GM19043 (cell line): ENCODE measurements at regions not wholly inside any gene's neighbourhood (a gene's known extent, or its start where the extent isn't known, plus 50 kb on each side); places are given as distances from the start of the nearest gene placed in this dataset.

ENCODE experiments used
- ATAC-seq: cut with Tn5 transposase; IDR thresholded peaks from one replicate; pipeline ENCODE4 v1.9.1; 2021; ENCODE audit warnings: low read depth; ENCODE audit not compliant: unreplicated experiment

DNA sequence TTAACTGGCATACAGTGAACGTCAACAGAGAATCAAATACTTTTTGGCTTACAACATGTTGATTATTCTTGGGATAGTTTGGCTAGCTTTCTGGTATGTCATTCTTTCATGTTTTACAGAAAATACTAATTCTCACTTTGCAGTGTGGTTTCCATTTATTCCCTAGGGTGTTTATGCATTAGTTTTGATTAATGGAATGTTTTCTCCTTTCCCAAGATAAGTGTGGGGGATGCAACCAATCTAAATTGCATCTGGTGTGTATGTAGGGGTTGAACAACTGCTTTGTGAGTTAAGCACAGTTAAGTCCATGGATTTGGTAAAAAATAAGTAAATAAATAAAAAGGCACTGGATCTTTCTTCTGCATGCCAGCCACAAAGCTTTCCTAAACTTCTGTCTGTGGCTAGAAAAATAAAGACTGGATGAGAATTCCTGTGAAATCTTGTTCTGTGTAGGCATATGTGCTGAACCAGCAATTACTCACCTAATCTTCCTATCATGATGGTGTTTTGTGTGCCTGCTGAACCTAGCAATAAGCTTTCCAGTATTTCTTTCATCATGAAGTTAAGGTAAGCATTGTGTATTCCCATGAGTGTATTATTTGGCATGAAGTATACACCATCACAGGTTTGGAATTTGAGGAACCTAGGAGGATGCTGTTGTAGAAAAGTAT is 50.6 kb upstream of the TENM3 start:
- ATAC-seq, result no peak

DNA sequence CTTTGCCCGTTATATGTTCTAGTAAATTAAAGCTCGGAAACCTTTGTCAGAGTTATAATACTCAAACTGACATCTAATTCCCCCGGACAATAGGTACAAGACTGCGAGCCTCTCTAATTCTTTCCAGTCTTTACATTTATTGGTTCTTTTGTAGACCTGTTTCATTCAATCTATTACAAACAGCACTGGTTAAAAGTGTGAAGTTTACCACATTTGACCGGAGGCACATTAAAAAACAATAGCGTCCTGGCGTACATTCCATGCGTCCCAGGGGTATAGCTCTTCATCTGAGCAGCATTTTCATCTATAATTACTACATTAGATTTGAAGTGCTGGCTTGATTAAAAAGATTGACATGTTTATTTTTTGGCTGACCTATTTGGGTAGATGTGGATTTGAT is 49.9 kb upstream of the TENM3 start:
- no peak for ATAC-seq
